H7 (cell line): ENCODE measurements at regions not wholly inside any gene's neighbourhood (a gene's known extent, or its start where the extent isn't known, plus 50 kb on each side); places are given as distances from the start of the nearest gene placed in this dataset.
"Not testable (repeated sequence)": the region's sequence is repeated elsewhere in the genome, so short reads cannot be mapped to it uniquely, and the experiment has no call there.

Source experiments
- DNase-seq: peaks from one replicate; pipeline ENCODE4 v3.0.0; 2012
- H3K27me3 ChIP-seq: 2 replicates; pipeline ENCODE4 v1.6.0; 2011; ENCODE audit warnings: mild to moderate bottlenecking, low read length; ENCODE audit not compliant: control insufficient read depth, insufficient read depth
- H3K36me3 ChIP-seq: replicated peaks from 2 replicates; pipeline ENCODE4 v1.5.1; 2011; ENCODE audit warnings: low read length; ENCODE audit not compliant: control insufficient read depth, insufficient read depth
- H3K4me3 ChIP-seq: 2 replicates; pipeline ENCODE4 v1.5.1; 2011; ENCODE audit warnings: low read depth, mild to moderate bottlenecking, control low read depth, low read length, moderate library complexity; ENCODE audit not compliant: insufficient read depth

DNA sequence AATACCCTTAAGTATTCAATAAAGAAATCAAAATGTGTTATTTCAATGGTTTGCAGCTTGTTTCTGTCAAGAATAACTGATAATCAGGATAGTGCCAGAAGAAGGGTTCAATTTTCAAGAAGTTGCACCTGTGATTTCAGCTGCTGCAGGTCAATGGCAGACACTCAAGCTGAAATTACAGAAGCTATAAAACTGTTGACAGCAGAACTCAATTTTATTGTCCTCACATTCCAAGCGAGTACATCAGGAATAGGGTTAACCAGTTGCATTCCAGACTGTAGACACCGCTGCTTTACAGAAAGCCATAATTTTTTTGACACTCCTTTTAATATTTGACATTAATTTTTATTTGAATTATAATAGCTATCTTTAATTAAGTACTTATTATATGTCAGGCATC is 364.1 kb downstream of the CGGBP1 start:
- DNase-seq = no peak

DNA sequence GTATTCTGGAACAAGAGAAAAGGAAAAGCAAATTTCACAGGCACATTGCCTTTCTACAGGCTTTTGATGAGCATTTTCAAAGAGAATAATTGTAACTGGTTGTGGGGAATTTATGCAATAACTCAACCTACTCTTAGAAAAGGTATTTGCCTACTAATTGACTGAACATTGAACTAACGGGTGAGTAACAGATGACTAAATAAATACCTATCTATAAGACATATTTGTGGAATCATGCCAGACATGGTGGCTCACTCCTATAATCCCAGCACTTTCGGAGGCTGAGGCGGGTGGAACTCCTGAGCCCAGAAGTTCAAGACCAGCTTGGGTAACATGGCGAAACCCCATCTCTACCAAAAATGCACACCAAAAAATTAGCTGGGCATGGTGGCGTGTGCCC is 367.7 kb downstream of the CGGBP1 start:
- no peaks in the 10 kb centered on the region for H3K36me3 ChIP-seq
- no peak for DNase-seq
- H3K27me3 ChIP-seq = no peaks in the 10 kb centered on the region
- H3K4me3 ChIP-seq = no peak overlapping the region

More for the DNA sequence above, 364.1 kb downstream of the CGGBP1 start:
- no peaks in the 10 kb centered on the region for H3K36me3 ChIP-seq
- H3K27me3 ChIP-seq = no peaks in the 10 kb centered on the region
- no peak overlapping the region for H3K4me3 ChIP-seq

DNA sequence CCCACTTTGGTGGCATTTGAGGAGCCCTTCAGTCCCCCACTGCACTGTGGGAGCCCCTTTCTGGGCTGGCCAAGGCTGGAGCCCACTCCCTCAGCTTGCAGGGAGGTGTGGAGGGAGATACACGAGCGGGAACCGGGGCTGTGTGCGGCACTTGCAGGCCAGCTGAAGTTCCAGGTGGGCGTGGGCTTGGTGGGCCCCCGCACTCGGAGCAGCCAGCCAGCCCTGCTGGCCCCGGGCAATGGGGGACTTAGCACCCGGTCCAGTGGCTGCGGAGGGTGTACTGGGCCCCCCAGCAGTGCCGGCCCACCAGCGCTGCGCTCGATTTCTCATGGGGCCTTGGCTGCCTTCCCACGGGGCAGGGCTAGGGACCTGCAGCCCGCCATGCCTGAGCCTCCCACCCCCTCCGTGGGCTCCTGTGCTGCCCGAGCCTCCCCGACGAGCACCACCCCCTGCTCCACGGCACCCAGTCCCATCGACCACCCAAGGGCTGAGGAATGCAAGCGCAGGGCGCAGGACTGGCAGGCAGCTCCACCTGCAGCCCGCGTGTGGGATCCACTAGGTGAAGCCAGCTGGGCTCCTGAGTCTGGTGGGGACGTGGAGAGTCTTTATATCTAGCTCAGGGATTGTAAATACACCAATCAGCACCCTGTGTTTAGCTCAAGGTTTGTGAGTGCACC is 379.7 kb downstream of the CGGBP1 start:
- not testable (repeated sequence) for DNase-seq, H3K27me3 ChIP-seq, H3K36me3 ChIP-seq, H3K4me3 ChIP-seq

DNA sequence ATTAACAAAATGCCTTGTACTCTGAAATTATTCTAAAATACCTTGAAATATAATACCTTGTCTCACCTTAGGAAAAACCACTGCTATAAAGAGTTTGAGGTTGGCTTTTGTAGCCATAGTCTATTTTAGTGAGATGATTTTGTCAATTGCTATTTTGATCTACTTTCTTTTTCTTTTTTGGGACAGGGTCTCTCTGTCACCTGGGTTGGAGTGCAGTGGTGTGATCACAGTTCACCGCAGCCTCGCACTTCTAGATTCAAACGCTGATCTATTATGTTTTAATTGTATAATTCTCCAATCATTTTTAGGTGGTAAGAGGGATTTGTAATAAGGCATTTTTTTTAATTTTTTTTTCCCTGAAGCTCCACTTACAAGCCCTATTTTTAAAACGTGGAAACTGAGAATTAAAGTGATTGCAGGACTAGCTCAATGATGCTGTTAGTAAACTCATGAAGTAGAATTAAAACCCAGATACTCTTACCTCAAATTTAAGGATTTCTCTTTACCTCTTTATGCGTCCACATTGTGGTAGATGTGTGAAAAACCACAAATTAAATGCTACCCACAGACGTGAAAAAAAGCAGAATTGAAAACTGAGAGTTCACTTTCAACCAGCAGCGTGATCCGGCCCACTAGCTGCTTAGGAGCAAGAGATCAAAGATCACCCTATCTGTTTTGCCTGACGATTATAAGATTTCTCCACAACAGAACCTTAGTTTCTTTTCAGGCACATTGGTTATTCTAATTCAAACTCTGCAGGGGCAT is 384.2 kb downstream of the CGGBP1 start:
- H3K4me3 ChIP-seq = no peak overlapping the region
- DNase-seq = no peak
- H3K36me3 ChIP-seq = no peaks in the 10 kb centered on the region
- no peaks in the 10 kb centered on the region for H3K27me3 ChIP-seq

GRCh38 chr3:87673132-87673531 is 385.7 kb downstream of the CGGBP1 start:
- no peak for DNase-seq
- Histone ChIP-seq H3K36me3 (no peaks in the 10 kb centered on the region), H3K27me3 (no peaks in the 10 kb centered on the region), H3K4me3 (no peak overlapping the region)

DNA sequence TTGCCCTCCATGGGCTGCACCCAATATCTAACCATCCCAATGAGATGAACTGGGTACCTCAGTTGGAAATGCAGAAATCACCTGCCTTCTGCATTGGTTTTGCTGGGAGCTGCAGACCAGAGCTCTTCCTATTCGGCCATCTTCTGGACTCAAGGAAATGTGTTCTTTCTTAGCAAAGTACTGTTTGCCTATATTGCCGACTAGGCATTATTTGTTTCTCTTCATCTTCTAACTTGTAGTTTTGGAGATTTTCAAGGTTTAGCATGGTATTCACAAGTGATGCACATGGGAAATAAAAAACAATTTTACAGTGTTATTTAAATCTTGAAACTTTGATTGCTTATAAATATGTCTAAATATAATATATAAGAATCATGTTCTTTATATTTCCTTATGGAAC is 377.8 kb upstream of the POU1F1 start:
- no peak for DNase-seq
- Histone ChIP-seq H3K36me3 (no peaks in the 10 kb centered on the region), H3K4me3 (no peak overlapping the region), H3K27me3 (no peaks in the 10 kb centered on the region)

DNA sequence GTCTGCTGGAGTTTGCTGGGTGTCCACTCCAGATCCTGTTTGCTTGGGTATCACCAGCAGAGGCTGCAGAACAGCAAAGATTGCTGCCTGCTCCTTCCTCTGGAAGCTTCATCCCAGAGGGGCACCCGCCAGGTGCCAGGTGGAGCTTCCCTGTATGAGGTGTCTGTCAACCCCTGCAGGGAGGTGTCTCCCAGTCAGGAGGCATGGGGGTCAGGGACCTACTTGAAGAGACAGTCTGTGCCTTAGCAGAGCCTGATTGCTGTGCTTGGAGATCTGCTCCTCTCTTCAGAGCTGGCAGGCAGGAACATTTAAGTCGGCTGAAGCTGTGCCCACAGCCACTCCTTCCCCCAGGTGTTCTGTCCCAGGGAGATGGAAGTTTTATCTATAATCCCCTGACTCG is 376.8 kb upstream of the POU1F1 start:
- not testable (repeated sequence) for H3K4me3 ChIP-seq, DNase-seq, H3K36me3 ChIP-seq, H3K27me3 ChIP-seq

DNA sequence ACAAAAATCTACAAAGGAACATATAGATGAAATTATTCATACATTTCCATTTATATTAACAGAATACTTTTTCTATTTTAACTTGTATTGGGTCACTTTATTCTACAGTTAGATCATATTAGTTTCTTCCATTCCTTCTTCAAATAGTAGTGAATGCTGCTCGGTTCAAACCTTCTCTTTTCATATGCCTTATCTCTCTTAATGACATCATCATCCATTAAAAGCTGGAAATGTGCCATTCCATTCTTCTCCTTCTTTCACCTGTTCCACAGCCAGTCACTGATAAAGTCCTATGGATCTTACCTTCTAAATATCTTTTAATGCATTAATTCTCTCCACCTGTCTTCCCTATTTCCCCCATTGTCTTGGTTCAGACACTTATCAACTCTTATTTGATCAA is 358.0 kb upstream of the POU1F1 start:
- Histone ChIP-seq H3K27me3 (no peaks in the 10 kb centered on the region), H3K4me3 (no peak overlapping the region), H3K36me3 (no peaks in the 10 kb centered on the region)
- DNase-seq = no peak

DNA sequence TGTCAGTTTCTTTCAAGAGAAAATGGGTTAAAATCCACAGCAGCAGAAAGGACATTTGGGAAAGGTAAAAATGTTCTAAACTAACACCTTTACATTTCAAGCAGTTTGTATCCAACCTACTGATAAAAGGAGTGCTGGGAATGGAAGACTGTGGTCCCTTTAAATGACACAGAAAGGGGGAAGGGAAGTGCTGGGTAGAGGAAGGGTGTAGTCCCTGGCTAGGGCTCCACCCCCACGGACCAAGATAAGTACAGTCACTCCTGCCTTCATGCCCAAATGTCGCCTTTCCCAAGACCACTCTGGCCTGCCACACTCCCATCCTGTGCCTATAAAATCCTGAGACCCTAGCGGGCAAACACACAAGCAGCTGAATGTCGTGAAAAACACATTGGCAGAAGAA is 350.9 kb upstream of the POU1F1 start:
- Histone ChIP-seq H3K4me3 (no peak overlapping the region), H3K36me3 (no peaks in the 10 kb centered on the region), H3K27me3 (no peaks in the 10 kb centered on the region)
- DNase-seq = no peak

- no peak for DNase-seq
- H3K4me3 ChIP-seq = no peak overlapping the region
- no peaks in the 10 kb centered on the region for H3K36me3 ChIP-seq
- no peaks in the 10 kb centered on the region for H3K27me3 ChIP-seq
These were observed 350.2 kb upstream of the POU1F1 start for GRCh38 chr3:87626546-87626945.

DNA sequence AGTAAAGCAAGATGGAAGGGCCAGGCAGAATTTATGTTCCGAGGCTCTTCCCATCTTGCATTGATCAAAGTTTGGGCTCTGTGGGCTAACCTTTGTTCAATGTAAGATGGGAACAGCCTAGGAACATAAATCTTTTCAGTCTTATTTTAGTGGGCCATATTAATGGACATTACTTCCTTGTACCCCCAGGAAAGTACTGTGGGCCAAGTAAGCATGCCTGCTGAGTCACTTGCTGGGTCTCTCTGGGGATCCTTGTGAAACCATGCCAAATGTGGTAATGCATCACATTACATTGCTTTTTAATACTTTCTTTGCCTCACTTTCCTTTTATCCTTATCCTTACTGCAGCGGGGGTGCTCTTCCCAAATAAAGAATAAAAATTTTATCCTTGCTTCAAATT is 349.5 kb upstream of the POU1F1 start:
- no peak for DNase-seq
- Histone ChIP-seq H3K36me3 (no peaks in the 10 kb centered on the region), H3K27me3 (no peaks in the 10 kb centered on the region), H3K4me3 (no peak overlapping the region)

DNA sequence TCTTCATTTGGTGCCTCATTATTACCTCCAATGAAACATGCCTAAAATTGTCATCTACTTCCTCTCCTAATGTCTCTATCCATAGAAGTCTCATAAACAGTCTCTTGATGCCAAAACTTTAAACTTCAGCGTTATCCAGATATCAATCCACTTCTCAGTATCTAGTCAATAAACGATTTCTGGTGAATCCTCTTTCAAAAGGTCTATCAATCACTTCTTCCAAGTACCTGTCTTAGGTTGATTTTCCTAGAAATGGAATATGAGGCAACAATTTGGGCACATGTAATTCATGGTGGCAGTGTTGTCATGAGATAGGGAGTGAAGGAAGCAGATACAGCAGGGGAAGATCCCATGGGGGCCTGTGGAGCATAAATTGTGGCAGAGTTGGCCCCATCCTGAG is 348.5 kb upstream of the POU1F1 start:
- DNase-seq = no peak

GRCh38 chr3:87621667-87622066 is 345.3 kb upstream of the POU1F1 start:
- H3K27me3 ChIP-seq = no peaks in the 10 kb centered on the region
- H3K4me3 ChIP-seq = no peak overlapping the region
- DNase-seq = no peak
- H3K36me3 ChIP-seq = no peaks in the 10 kb centered on the region

More for the DNA sequence above, 348.5 kb upstream of the POU1F1 start:
- Histone ChIP-seq H3K36me3 (no peaks in the 10 kb centered on the region), H3K4me3 (no peak overlapping the region), H3K27me3 (no peaks in the 10 kb centered on the region)

GRCh38 chr3:87615506-87615905 is 339.1 kb upstream of the POU1F1 start:
- H3K4me3 ChIP-seq = no peak overlapping the region
- H3K27me3 ChIP-seq = no peaks in the 10 kb centered on the region
- H3K36me3 ChIP-seq = no peaks in the 10 kb centered on the region
- DNase-seq = no peak

DNA sequence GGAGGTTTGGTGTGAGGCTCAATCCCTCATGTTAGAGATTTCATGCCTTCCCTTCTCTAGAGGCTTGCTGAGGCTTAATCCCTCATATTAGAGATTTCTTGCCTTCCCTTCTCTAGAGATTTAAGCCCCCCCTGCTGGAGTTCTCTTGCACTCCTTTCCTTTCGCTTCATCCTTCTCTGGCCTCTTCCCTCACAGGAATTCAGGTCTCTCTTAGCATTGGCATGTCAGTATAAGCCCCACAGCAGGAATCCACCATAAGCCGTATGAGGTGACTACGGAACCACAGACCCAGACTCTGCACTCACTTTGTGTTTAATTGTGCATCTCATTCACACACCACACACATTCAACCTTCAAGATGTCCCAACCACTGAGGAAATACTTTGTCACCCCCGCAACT is 338.6 kb upstream of the POU1F1 start:
- no peak for DNase-seq
- Histone ChIP-seq H3K27me3 (no peaks in the 10 kb centered on the region), H3K4me3 (no peak overlapping the region), H3K36me3 (no peaks in the 10 kb centered on the region)
